ENCODE measurements at regions not wholly inside any gene's neighbourhood (a gene's known extent, or its start where the extent isn't known, plus 50 kb on each side); places are given as distances from the start of the nearest gene placed in this dataset.

- TF ChIP-seq POLR2A (IDR thresholded peaks at IDR 0.05) (no peak), CTCF (IDR thresholded peaks at IDR 0.05) (no peak), POLR2AphosphoS5 (IDR thresholded peaks at IDR 0.05; ENCODE audit: insufficient read depth in 1 of 2, low read depth in 1 of 2) (no peak)
These were observed 143.4 kb upstream of the CHRM3 start for GRCh38 chr1:239243006-239243405.

Measured in vagina (tissue), 2 donors.